ENCODE measurements at regions not wholly inside any gene's neighbourhood (a gene's known extent, or its start where the extent isn't known, plus 50 kb on each side); places are given as distances from the start of the nearest gene placed in this dataset.

DNA sequence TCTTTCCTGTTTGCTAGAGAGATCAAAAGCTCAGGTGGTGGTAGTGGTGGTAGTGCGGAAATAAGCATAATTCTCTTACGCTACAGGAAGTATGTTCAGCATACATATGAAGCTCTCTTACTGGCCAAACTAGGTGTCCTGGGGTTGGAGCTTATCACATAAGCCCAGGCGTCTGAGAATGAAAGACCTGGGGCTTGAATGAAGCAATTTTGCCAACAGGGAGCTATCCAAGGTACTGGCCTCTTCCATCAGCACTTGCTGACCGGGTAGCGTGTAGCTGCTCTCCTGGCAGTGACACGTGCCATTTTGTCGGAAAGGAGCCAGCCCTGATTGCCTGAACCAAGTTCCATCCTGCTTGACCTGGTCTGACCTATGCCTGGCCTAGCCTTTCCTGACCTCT is 65.9 kb upstream of the HPF1 start:
- DNase-seq (ENCODE audit: extremely low read depth in 1 of 11, low read depth in 9 of 11, low spot score in 4 of 11), result peak; percentile 48 to 84 (median 73)

DNA sequence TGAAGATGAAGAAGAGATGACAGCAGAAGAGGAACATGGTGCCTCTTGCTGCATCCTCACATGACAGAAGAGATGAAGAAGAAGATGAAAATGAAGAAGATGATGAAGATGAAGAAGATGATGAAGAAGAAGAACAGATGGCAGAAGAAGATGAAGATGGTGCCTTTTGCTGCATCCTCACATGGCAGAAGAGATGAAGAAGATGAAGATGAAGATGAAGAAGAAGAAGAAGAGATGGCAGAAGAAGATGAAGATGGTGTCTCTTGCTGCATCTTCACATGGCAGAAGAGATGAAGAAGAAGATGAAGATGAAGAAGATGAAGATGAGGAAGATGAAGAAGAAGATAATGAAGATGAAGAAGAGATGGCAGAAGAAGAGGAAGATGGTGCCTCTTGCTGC is 63.7 kb upstream of the HPF1 start:
- no peak for DNase-seq (ENCODE audit: extremely low read depth in 1 of 11, low read depth in 9 of 11, low spot score in 4 of 11)

GRCh38 chr4:169818063-169818679 is 60.4 kb upstream of the HPF1 start:
- no peak for DNase-seq (ENCODE audit: extremely low read depth in 1 of 11, low read depth in 9 of 11, low spot score in 4 of 11)

DNA sequence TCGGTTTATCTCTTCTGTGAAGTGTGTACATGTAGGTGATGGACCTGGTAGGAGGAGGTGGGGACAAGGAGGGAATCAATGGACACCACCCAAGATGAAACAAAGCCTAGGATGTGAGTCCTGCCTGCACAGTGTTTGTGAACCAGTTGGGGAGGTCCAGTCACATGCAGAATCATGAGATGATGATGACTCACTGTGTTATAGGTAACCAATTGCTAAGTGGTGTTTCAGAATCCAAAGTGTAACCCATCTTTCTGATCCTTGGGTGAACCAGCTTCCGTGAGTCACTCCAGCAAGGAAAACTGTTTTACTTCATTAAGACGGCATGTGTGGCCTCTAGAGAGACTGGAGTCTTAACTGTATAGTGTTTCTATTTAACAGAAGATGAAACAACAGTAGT is 57.9 kb upstream of the HPF1 start:
- DNase-seq (ENCODE audit: extremely low read depth in 1 of 11, low read depth in 9 of 11, low spot score in 4 of 11), result no peak

- no peak for DNase-seq (ENCODE audit: extremely low read depth in 1 of 11, low read depth in 9 of 11, low spot score in 4 of 11)
Observed at GRCh38 chr4:169811476-169811875, 53.7 kb upstream of the HPF1 start.

GRCh38 chr4:169810325-169811323 is 52.9 kb upstream of the HPF1 start:
- peak; percentile 40 to 82 (median 62) for DNase-seq (ENCODE audit: extremely low read depth in 1 of 11, low read depth in 9 of 11, low spot score in 4 of 11)

- DNase-seq (ENCODE audit: extremely low read depth in 1 of 11, low read depth in 9 of 11, low spot score in 4 of 11), result no peak
Observed at GRCh38 chr4:169807934-169808509, 50.3 kb upstream of the HPF1 start.

All from renal cortex interstitium (tissue), 11 donors.